ENCODE measurements at regions not wholly inside any gene's neighbourhood (a gene's known extent, or its start where the extent isn't known, plus 50 kb on each side); places are given as distances from the start of the nearest gene placed in this dataset.

DNA sequence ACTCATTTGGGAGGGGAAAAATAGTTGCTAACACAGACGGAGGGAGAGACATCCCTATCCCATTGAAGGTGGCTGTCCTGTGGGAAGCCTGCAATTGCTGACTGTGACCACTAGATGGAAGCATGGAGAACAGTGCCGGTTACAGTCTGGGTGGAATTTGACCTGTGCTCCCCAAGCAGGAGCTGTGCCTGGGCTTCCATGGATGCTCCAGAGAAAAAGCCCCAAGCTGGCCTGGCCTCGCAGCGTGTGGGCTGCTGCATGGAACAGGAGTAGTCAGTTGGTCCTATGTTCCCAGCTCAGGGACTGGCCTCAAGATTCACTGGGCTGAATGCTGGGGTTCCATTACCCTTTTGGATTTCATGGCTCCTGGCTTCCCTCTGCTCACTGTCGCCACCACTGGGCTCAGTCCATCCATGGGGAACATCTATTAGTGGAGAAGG, 116.3 kb upstream of the CHD6 start (continued):
- TF ChIP-seq, protein P1, sequence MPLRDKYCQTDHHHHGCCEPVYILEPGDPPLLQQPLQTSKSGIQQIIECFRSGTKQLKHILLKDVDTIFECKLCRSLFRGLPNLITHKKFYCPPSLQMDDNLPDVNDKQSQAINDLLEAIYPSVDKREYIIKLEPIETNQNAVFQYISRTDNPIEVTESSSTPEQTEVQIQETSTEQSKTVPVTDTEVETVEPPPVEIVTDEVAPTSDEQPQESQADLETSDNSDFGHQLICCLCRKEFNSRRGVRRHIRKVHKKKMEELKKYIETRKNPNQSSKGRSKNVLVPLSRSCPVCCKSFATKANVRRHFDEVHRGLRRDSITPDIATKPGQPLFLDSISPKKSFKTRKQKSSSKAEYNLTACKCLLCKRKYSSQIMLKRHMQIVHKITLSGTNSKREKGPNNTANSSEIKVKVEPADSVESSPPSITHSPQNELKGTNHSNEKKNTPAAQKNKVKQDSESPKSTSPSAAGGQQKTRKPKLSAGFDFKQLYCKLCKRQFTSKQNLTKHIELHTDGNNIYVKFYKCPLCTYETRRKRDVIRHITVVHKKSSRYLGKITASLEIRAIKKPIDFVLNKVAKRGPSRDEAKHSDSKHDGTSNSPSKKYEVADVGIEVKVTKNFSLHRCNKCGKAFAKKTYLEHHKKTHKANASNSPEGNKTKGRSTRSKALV (CRISPR knock-in tag; IDR thresholded peaks at IDR 0.05) = no peak
- TF ChIP-seq TAF1 (CRISPR knock-in tag; IDR thresholded peaks at IDR 0.05) = no peak; the same call in 1 of the 2 replicates
- 0 out of 2 replicates have a peak, but pooled peaks have one; percentile 40 for TF ChIP-seq RCOR2 (CRISPR knock-in tag; IDR thresholded peaks at IDR 0.05)
- TF ChIP-seq MZF1 (CRISPR knock-in tag; IDR thresholded peaks at IDR 0.05; ENCODE audit: borderline replicate concordance) = no peak
- TF ChIP-seq DPF2 (CRISPR knock-in tag; IDR thresholded peaks at IDR 0.05; ENCODE audit: borderline replicate concordance, low read depth) = no peak
- no peak for TF ChIP-seq ZNF788 (CRISPR knock-in tag; IDR thresholded peaks at IDR 0.05; ENCODE audit: borderline replicate concordance)
- TF ChIP-seq, protein P2, sequence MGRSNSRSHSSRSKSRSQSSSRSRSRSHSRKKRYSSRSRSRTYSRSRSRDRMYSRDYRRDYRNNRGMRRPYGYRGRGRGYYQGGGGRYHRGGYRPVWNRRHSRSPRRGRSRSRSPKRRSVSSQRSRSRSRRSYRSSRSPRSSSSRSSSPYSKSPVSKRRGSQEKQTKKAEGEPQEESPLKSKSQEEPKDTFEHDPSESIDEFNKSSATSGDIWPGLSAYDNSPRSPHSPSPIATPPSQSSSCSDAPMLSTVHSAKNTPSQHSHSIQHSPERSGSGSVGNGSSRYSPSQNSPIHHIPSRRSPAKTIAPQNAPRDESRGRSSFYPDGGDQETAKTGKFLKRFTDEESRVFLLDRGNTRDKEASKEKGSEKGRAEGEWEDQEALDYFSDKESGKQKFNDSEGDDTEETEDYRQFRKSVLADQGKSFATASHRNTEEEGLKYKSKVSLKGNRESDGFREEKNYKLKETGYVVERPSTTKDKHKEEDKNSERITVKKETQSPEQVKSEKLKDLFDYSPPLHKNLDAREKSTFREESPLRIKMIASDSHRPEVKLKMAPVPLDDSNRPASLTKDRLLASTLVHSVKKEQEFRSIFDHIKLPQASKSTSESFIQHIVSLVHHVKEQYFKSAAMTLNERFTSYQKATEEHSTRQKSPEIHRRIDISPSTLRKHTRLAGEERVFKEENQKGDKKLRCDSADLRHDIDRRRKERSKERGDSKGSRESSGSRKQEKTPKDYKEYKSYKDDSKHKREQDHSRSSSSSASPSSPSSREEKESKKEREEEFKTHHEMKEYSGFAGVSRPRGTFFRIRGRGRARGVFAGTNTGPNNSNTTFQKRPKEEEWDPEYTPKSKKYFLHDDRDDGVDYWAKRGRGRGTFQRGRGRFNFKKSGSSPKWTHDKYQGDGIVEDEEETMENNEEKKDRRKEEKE (IDR thresholded peaks at IDR 0.05) = no peak
- TF ChIP-seq HHEX (CRISPR knock-in tag; IDR thresholded peaks at IDR 0.05) = no peak
- peak; percentile 37 for TF ChIP-seq CBX5 (CRISPR knock-in tag; IDR thresholded peaks at IDR 0.05; ENCODE audit: borderline replicate concordance)
- TF ChIP-seq SRF (IDR thresholded peaks at IDR 0.05; ENCODE audit: low read depth, low read length) = no peak
- TF ChIP-seq XBP1 (CRISPR knock-in tag; IDR thresholded peaks at IDR 0.05) = no peak
- no peak for TF ChIP-seq THYN1 (CRISPR knock-in tag; IDR thresholded peaks at IDR 0.05; ENCODE audit: borderline replicate concordance, low read depth)
- TF ChIP-seq, protein P3, sequence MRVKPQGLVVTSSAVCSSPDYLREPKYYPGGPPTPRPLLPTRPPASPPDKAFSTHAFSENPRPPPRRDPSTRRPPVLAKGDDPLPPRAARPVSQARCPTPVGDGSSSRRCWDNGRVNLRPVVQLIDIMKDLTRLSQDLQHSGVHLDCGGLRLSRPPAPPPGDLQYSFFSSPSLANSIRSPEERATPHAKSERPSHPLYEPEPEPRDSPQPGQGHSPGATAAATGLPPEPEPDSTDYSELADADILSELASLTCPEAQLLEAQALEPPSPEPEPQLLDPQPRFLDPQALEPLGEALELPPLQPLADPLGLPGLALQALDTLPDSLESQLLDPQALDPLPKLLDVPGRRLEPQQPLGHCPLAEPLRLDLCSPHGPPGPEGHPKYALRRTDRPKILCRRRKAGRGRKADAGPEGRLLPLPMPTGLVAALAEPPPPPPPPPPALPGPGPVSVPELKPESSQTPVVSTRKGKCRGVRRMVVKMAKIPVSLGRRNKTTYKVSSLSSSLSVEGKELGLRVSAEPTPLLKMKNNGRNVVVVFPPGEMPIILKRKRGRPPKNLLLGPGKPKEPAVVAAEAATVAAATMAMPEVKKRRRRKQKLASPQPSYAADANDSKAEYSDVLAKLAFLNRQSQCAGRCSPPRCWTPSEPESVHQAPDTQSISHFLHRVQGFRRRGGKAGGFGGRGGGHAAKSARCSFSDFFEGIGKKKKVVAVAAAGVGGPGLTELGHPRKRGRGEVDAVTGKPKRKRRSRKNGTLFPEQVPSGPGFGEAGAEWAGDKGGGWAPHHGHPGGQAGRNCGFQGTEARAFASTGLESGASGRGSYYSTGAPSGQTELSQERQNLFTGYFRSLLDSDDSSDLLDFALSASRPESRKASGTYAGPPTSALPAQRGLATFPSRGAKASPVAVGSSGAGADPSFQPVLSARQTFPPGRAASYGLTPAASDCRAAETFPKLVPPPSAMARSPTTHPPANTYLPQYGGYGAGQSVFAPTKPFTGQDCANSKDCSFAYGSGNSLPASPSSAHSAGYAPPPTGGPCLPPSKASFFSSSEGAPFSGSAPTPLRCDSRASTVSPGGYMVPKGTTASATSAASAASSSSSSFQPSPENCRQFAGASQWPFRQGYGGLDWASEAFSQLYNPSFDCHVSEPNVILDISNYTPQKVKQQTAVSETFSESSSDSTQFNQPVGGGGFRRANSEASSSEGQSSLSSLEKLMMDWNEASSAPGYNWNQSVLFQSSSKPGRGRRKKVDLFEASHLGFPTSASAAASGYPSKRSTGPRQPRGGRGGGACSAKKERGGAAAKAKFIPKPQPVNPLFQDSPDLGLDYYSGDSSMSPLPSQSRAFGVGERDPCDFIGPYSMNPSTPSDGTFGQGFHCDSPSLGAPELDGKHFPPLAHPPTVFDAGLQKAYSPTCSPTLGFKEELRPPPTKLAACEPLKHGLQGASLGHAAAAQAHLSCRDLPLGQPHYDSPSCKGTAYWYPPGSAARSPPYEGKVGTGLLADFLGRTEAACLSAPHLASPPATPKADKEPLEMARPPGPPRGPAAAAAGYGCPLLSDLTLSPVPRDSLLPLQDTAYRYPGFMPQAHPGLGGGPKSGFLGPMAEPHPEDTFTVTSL (CRISPR knock-in tag; IDR thresholded peaks at IDR 0.05; ENCODE audit: borderline replicate concordance) = no peak
- no peak for TF ChIP-seq ZNF724P (CRISPR knock-in tag; IDR thresholded peaks at IDR 0.05; ENCODE audit: borderline replicate concordance)
- no peak for TF ChIP-seq RAD51 (IDR thresholded peaks at IDR 0.05; ENCODE audit: borderline replicate concordance)
- no peak for TF ChIP-seq PHF21A (CRISPR knock-in tag; IDR thresholded peaks at IDR 0.05)
- TF ChIP-seq, protein P4, sequence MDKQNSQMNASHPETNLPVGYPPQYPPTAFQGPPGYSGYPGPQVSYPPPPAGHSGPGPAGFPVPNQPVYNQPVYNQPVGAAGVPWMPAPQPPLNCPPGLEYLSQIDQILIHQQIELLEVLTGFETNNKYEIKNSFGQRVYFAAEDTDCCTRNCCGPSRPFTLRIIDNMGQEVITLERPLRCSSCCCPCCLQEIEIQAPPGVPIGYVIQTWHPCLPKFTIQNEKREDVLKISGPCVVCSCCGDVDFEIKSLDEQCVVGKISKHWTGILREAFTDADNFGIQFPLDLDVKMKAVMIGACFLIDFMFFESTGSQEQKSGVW (CRISPR knock-in tag; IDR thresholded peaks at IDR 0.05; ENCODE audit: borderline replicate concordance) = no peak
